ENCODE measurements at regions not wholly inside any gene's neighbourhood (a gene's known extent, or its start where the extent isn't known, plus 50 kb on each side); places are given as distances from the start of the nearest gene placed in this dataset.

GRCh38 chr14:58717813-58718212 lies 80.1 kb downstream of the DACT1 start:
- Histone ChIP-seq H3K79me2 (ENCODE audit: insufficient read depth, low read length) (no peaks in the 10 kb centered on the region), H2AK5ac (ENCODE audit: insufficient read length, low read length) (no peak overlapping the region), H3K4me1 (ENCODE audit: insufficient read depth, low read length) (no peaks in the 10 kb centered on the region), H2BK5ac (ENCODE audit: insufficient read length, low read length) (no peak overlapping the region), H3T11ph (ENCODE audit: low read length) (no peak overlapping the region), H2AFZ (ENCODE audit: low read length) (no peak overlapping the region), H4K5ac (ENCODE audit: insufficient read length, low read depth, low read length) (no peak overlapping the region), H2BK12ac (ENCODE audit: insufficient read length, low read depth, low read length) (no peak overlapping the region), H3K4ac (ENCODE audit: low read depth, low read length) (no peak overlapping the region), H2BK120ac (ENCODE audit: low read depth, low read length, poor library complexity, severe bottlenecking) (no peak overlapping the region), H3K79me1 (ENCODE audit: insufficient read depth, low read depth, low read length, poor library complexity, severe bottlenecking) (no peaks in the 10 kb centered on the region), H3K18ac (ENCODE audit: insufficient read length, low read depth, low read length) (no peak overlapping the region), H3K14ac (ENCODE audit: insufficient read depth, low read length) (no peak overlapping the region), H3K23ac (ENCODE audit: insufficient read length, low read depth, low read length) (no peak overlapping the region), H3K9ac (ENCODE audit: extremely low read depth, insufficient read length, low read length) (no peak overlapping the region), H3K9me3 (ENCODE audit: control insufficient read depth, low read depth, low read length) (no peaks in the 10 kb centered on the region), H4K8ac (replicated peaks; ENCODE audit: insufficient read length, low read depth, low read length) (no peak overlapping the region), H2BK20ac (ENCODE audit: low read depth, low read length, poor library complexity, severe bottlenecking) (no peak overlapping the region), H3K27ac (ENCODE audit: insufficient read length, low read depth, low read length) (no peak overlapping the region), H4K91ac (ENCODE audit: insufficient read length, low read depth, low read length) (no peak overlapping the region), H2BK15ac (ENCODE audit: low read depth, low read length) (no peak overlapping the region), H3K56ac (ENCODE audit: insufficient read length, low read depth, low read length) (no peak overlapping the region), H3K4me2 (ENCODE audit: insufficient read depth, insufficient read length, low read length) (no peak overlapping the region), H3K27me3 (ENCODE audit: insufficient read depth, low read length) (no peaks in the 10 kb centered on the region), H3K23me2 (ENCODE audit: insufficient read length, low read depth, low read length, poor library complexity, severe bottlenecking) (no peaks in the 10 kb centered on the region), H4K20me1 (ENCODE audit: control insufficient read depth, insufficient read depth, insufficient read length) (no peaks in the 10 kb centered on the region)
- no peak for DNase-seq
- no peak for TF ChIP-seq CTCF (conservative IDR thresholded peaks at IDR 0.05)
- no peaks in the 10 kb centered on the region for H3K27me3 Mint-ChIP-seq (ENCODE audit: low read depth)
- no peaks in the 10 kb centered on the region for H3K4me1 Mint-ChIP-seq
- H3K4me3 Mint-ChIP-seq: no peak overlapping the region
- H3K27ac Mint-ChIP-seq: no peak overlapping the region
- H3K36me3 Mint-ChIP-seq (ENCODE audit: insufficient read depth in 1 of 3, low read depth in 3 of 3): no peaks in the 10 kb centered on the region
- H3K9me3 Mint-ChIP-seq: peaks cover 0 to 1% of the 10 kb centered on the region in 2 experiments; a peak in 1 of 5 replicates
- WGBS (ENCODE audit: extremely low coverage, insufficient read length, low lambda C conversion rate): no CpG with 5 or more reads among the region's 2 CpGs
